GM18861 (cell line): ENCODE measurements at regions not wholly inside any gene's neighbourhood (a gene's known extent, or its start where the extent isn't known, plus 50 kb on each side); places are given as distances from the start of the nearest gene placed in this dataset.

ENCODE experiments used
- ATAC-seq: cut with Tn5 transposase; IDR thresholded peaks from one replicate; pipeline ENCODE4 v1.9.1; 2021; ENCODE audit not compliant: unreplicated experiment

GRCh38 chr10:10915215-10915614, 102.5 kb upstream of the CELF2 start:
- ATAC-seq, result no peak

DNA sequence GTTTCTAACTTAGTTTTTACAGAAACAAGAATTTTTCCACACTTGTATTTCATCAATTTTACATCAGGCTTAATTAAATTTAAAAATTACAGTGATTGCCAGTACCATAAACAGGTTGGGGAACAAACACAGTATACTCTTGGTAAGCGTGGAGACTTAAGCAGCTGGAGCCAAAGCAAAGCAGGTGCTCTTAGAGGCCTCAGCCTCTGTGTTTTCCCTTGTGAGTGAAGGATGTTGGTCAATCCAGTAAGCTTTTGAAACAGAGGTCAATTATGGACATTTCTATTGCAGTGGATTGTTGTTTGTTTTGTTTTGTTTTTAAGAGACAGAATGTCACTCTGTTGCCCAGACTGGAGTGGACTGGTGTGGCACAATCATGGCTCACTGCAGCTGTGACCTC, 100.6 kb upstream of the CELF2 start:
- no peak for ATAC-seq

GRCh38 chr10:10919976-10920375, 97.7 kb upstream of the CELF2 start:
- no peak for ATAC-seq

- no peak for ATAC-seq
These were observed 95.7 kb upstream of the CELF2 start for GRCh38 chr10:10921826-10922461.

- no peak for ATAC-seq
These were observed 94.5 kb upstream of the CELF2 start for GRCh38 chr10:10923029-10923651.

- no peak for ATAC-seq
These were observed 92.0 kb upstream of the CELF2 start for GRCh38 chr10:10925667-10926066.

DNA sequence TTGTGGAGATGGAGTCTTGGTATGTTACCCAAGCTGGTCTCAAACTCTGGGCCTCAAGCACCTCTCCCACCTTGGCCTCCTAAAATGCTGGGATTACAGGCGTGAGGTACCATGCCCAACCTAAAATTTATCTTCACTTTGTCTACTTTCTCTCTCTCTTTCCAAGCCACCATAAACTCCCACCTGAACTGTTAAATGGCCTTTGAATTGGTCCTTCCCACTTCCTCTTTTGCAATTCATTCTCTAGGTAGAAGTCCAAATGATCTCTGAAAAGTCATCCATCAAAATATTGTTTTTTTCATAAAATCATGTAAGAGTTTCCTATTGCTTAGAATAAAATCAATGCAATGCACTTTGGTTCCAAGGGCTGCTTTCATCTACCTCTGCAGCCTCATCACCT, 90.1 kb upstream of the CELF2 start:
- ATAC-seq, result no peak

GRCh38 chr10:10930979-10931743, 86.5 kb upstream of the CELF2 start:
- no peak for ATAC-seq

GRCh38 chr10:10935032-10935431, 82.6 kb upstream of the CELF2 start:
- ATAC-seq, result no peak

DNA sequence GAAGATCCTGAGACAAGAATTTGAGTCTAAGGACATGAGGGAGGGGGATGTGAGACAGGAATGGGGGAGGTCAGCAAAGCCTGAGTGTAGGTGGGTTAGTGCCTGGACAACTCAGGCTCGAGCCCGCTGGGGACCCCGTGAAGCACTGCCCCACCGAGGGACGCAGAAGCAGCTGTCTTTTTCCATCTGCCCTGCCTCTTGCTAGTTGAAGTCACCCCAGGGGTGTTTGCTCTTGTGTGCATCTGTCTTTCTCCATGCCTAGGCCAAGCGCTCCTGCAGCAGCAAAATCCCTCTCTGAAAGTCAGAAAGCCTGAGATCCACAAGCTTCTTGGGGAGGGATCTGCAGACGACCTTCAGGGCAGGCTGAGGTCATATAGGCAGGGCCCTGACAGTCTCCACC, 79.0 kb upstream of the CELF2 start:
- no peak for ATAC-seq

DNA sequence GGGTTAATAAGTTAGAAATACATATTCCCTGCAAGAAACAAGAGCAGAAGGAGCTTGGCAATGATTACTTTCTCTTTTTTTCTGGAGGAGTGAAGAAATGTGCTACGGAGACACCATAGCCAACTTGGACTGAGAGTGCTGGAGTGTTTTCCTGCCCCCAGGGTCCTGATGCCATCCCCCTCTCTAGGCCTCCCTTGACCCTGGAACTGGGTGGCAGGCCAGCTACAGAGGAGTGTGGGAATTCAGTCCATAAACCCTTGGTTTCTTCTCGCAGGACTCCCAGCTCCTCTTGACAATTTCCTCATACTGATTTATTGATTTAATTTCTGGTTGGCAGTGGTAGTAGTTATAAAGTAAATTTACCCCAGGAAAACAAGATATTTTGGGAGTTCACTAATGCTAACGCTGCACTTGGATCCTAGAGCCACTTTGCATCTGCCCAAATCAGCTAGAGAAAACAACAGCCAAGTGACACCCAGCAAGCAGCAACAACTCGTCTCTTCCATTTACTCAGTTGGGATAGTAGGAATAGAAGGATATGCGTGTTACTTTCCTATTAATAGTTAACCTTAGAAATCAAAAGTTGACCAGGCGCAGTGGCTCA, 76.4 kb upstream of the CELF2 start:
- ATAC-seq, result no peak

- ATAC-seq, result no peak
These were observed 75.2 kb upstream of the CELF2 start for GRCh38 chr10:10942441-10942840.

- no peak for ATAC-seq
These were observed 71.6 kb upstream of the CELF2 start for GRCh38 chr10:10946081-10946480.

GRCh38 chr10:10946801-10947200, 70.9 kb upstream of the CELF2 start:
- ATAC-seq, result no peak

GRCh38 chr10:10951675-10952074, 66.0 kb upstream of the CELF2 start:
- no peak for ATAC-seq

DNA sequence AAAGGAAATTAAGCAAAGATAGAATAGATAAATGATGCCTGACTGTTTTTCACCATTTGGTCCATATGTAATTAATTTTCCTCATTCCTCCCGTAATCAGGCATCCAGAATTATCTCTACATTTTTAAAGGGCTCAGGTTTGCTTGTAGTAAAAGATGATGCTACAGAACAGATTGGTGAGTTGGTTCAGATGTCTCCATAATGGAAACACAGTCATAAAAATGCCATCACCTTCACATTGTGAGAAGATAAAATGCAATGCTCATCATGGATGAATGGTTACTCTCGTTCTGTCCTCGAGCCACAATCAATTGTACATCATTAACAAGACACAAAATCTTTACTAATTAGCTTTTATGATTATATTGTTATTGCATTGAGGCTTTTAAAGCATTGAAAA, 64.9 kb upstream of the CELF2 start:
- no peak for ATAC-seq

GRCh38 chr10:10956681-10957542, 60.8 kb upstream of the CELF2 start:
- ATAC-seq, result no peak

- no peak for ATAC-seq
These were observed 59.6 kb upstream of the CELF2 start for GRCh38 chr10:10958041-10958440.

- no peak for ATAC-seq
These were observed 58.0 kb upstream of the CELF2 start for GRCh38 chr10:10959666-10960065.

GRCh38 chr10:10960534-10960933, 57.1 kb upstream of the CELF2 start:
- ATAC-seq, result no peak

- no peak for ATAC-seq
These were observed 56.6 kb upstream of the CELF2 start for GRCh38 chr10:10961072-10961471.
